Body of pancreas (tissue), 4 donors: ENCODE measurements at regions not wholly inside any gene's neighbourhood (a gene's known extent, or its start where the extent isn't known, plus 50 kb on each side); places are given as distances from the start of the nearest gene placed in this dataset.

Source experiments
- ATAC-seq: fragments of 150-250 bp; one replicate; pipeline ENCODE4 v1.9.1; 2016
- DNase-seq, 4 donors: peaks; one replicate each; pipeline ENCODE4 v3.0.0-alpha.2; 2019
- H3K27ac ChIP-seq, 4 donors: fragments of 200-600 bp; sonication (generic); 1 replicate in 3 of 4; 2 replicates in 1 of 4; pipeline versions ENCODE4 v1.5.1 to v1.6.1; 2016 to 2019; ENCODE audit warnings: mild to moderate bottlenecking in 1 of 4, mixed read lengths in 1 of 4, moderate library complexity in 1 of 4
- H3K27me3 ChIP-seq, 2 donors: fragments of 200-600 bp; sonication (generic); one replicate each; pipeline ENCODE4 v1.6.0; 2016; ENCODE audit warnings: mild to moderate bottlenecking in 1 of 2
- H3K36me3 ChIP-seq, 2 donors: fragments of 200-600 bp; sonication (generic); replicated peaks in 1 of 2; 2 replicates each; pipeline ENCODE4 v1.5.1; 2016; ENCODE audit warnings: low read depth in 2 of 2; ENCODE audit not compliant: insufficient read depth in 1 of 2
- H3K4me1 ChIP-seq: fragments of 200-600 bp; sonication (generic); one replicate; pipeline ENCODE4 v1.6.0; 2016
- H3K4me3 ChIP-seq, 2 donors: fragments of 200-600 bp; sonication (generic); 1 replicate in 1 of 2; 2 replicates in 1 of 2; pipeline ENCODE4 v1.5.1; 2016 to 2019
- H3K9me3 ChIP-seq, 3 donors: fragments of 200-600 bp; sonication (generic); 1 replicate in 2 of 3; 2 replicates in 1 of 3; pipeline ENCODE4 v1.5.1; 2016
- CTCF ChIP-seq, 7 experiments: fragments of 450-650 bp in 4 of 7; fragments of 200-600 bp in 3 of 7; sonication (generic) in 3 of 7; IDR thresholded peaks; one replicate each; pipeline ENCODE4 v1.5.1; 2016 to 2019; ENCODE audit warnings: antibody characterized with exemption in 7 of 7
- POLR2A ChIP-seq, 3 donors: fragments of 450-650 bp; IDR thresholded peaks; one replicate each; pipeline ENCODE4 v1.6.1; 2016; ENCODE audit warnings: antibody characterized with exemption in 3 of 3, mild to moderate bottlenecking in 2 of 3
- WGBS, 2 donors: methylation state at CpG; one replicate each; pipeline ENCODE4 v1.1.5; 2017; 5-methylcytosine and 5-hydroxymethylcytosine counted together
- intact Hi-C: fragments of 100-400 bp; cut with DNase I; formaldehyde crosslinking; loops from one replicate; pipeline ENCODE4 v1.15.1; 2023

DNA sequence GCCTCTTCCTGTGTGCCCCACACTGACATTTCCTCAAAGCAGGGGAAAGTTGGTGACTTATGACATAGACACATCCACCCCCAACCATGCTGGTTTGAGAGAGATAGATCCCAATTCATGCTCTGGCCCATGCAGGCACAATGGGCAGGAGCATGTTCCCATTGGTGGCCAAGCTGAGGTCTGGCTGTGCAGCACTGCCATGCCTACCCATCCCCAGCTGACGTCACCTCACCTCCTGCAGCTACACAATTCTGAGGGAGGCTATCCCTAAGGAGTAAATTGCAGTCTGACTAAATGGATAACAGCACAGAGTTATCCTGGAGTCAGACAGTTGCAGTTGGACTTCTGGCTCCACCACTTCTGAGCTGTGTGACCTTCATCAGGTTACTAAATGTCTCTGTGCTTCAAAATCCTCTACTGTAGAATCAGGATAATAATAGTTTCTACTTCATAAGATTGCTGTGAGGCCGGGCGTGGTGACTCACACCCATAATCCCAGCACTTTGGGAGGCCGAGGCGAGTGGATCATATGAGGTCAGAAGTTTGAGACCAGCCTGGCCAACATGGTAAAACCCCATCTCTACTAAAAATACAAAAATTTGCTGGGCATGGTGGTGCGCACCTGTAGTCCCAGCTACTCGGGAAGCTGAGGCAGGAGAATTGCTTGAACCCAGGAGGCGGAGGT lies 323.9 kb downstream of the BCL11B start:
- no peak for TF ChIP-seq CTCF (IDR thresholded peaks at IDR 0.05)
- TF ChIP-seq POLR2A (IDR thresholded peaks at IDR 0.05): no peak
- Histone ChIP-seq H3K9me3 (no peaks in the 10 kb centered on the region), H3K27me3 (no peaks in the 10 kb centered on the region), H3K36me3 (no peaks in the 10 kb centered on the region), H3K27ac (no peak overlapping the region), H3K4me1 (no peaks in the 10 kb centered on the region), H3K4me3 (no peak overlapping the region)
- DNase-seq (no peak), ATAC-seq (no peak)
- intact Hi-C loops: no loop called here
- WGBS, 2 donors: 73 to 80% methylated on average over 8 of the region's 8 CpGs

GRCh38 chr14:98949051-98949450 lies 322.9 kb downstream of the BCL11B start:
- no peaks in the 10 kb centered on the region for H3K27me3 ChIP-seq
- intact Hi-C loops: no loop called here
- ATAC-seq (no peak), DNase-seq (no peak)
- H3K27ac ChIP-seq: no peak overlapping the region
- no peak for TF ChIP-seq CTCF (IDR thresholded peaks at IDR 0.05)
- TF ChIP-seq POLR2A (IDR thresholded peaks at IDR 0.05): no peak
- no peaks in the 10 kb centered on the region for H3K36me3 ChIP-seq
- no peaks in the 10 kb centered on the region for H3K9me3 ChIP-seq
- WGBS, 2 donors: 67 to 71% methylated on average over 2 of the region's 2 CpGs
- no peak overlapping the region for H3K4me3 ChIP-seq
- H3K4me1 ChIP-seq: no peaks in the 10 kb centered on the region

GRCh38 chr14:98949481-98950135 lies 322.4 kb downstream of the BCL11B start:
- intact Hi-C loops: no loop called here
- Histone ChIP-seq H3K4me1 (no peaks in the 10 kb centered on the region), H3K27me3 (no peaks in the 10 kb centered on the region), H3K9me3 (no peaks in the 10 kb centered on the region), H3K4me3 (no peak overlapping the region), H3K27ac (no peak overlapping the region), H3K36me3 (no peaks in the 10 kb centered on the region)
- TF ChIP-seq CTCF (IDR thresholded peaks at IDR 0.05) (no peak), POLR2A (IDR thresholded peaks at IDR 0.05) (no peak)
- 67 to 69% methylated on average over 9 of the region's 9 CpGs for WGBS, 2 donors
- DNase-seq (no peak), ATAC-seq (no peak)

DNA sequence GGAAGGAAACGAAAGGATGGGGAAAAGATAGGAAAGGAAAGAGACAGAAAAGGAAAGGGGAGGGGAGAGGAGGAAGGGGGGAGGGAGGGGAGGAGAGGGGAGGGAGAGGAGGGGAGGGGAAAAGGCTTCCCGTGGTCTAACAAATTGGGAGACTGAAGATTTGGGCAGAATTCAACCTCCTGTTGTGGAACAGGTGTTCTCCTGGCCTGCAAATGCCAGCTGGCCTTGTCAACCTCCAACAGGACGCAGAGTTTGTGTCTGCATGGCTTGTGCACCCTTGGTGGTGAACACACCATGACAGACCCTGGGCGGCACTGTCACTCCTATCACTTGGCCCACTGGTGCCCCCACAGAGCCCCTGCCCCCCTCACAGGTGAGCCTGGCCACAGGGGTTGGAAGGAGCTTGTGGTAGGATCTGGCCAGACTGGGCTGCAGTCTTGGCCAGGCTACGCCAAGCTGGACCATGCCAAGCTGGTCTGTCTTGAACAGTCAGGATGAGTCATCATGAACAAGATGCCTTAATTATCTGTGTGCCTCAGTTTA lies 321.6 kb downstream of the BCL11B start:
- Histone ChIP-seq H3K36me3 (no peaks in the 10 kb centered on the region), H3K27me3 (no peaks in the 10 kb centered on the region), H3K27ac (no peak overlapping the region), H3K4me1 (no peaks in the 10 kb centered on the region), H3K9me3 (no peaks in the 10 kb centered on the region), H3K4me3 (no peak overlapping the region)
- no peak for TF ChIP-seq CTCF (IDR thresholded peaks at IDR 0.05)
- no peak for TF ChIP-seq POLR2A (IDR thresholded peaks at IDR 0.05)
- 64 to 71% methylated on average over 5 of the region's 5 CpGs for WGBS, 2 donors
- intact Hi-C loops: no loop called here
- DNase-seq: no peak
- ATAC-seq: no peak
